Adrenal gland (tissue), 9 donors: ENCODE measurements at regions not wholly inside any gene's neighbourhood (a gene's known extent, or its start where the extent isn't known, plus 50 kb on each side); places are given as distances from the start of the nearest gene placed in this dataset.

Source experiments
- DNase-seq, 7 donors: peaks; one replicate each; pipeline ENCODE4 v3.0.0-alpha.2; 2019 to 2020
- H3K27ac ChIP-seq, 5 donors: fragments of 200-600 bp; sonication (generic) in 4 of 5; 1 replicate in 3 of 5; 2 replicates in 2 of 5; pipeline versions ENCODE4 v1.5.1 to v1.8.0; 2016 to 2020; ENCODE audit warnings: mild to moderate bottlenecking in 1 of 5
- H3K27me3 ChIP-seq: fragments of 200-600 bp; 2 replicates; pipeline ENCODE4 v1.8.0; 2021
- H3K36me3 ChIP-seq, 2 donors: fragments of 200-600 bp; replicated peaks in 1 of 2; 1 replicate in 1 of 2; 2 replicates in 1 of 2; pipeline versions ENCODE4 v1.5.1 to v1.8.0; 2018 to 2022
- H3K4me1 ChIP-seq, 2 donors: fragments of 200-600 bp; replicated peaks in 1 of 2; 1 replicate in 1 of 2; 2 replicates in 1 of 2; pipeline versions ENCODE4 v1.5.1 to v1.8.0; 2018 to 2021
- H3K4me3 ChIP-seq, 4 donors: fragments of 200-600 bp; sonication (generic) in 3 of 4; one replicate each; pipeline ENCODE4 v1.5.1; 2016 to 2018
- H3K9me3 ChIP-seq, 3 donors: fragments of 200-600 bp; sonication (generic) in 1 of 3; replicated peaks in 1 of 3; 1 replicate in 2 of 3; 2 replicates in 1 of 3; pipeline versions ENCODE4 v1.5.1 to v1.8.0; 2016 to 2021
- POLR2A ChIP-seq, 2 donors: fragments of 450-650 bp; IDR thresholded peaks; one replicate each; pipeline ENCODE4 v1.6.1; 2017; ENCODE audit warnings: antibody characterized with exemption in 2 of 2, mild to moderate bottlenecking in 2 of 2, moderate library complexity in 1 of 2
- WGBS, 4 donors: extraction: QIAGEN DNeasy Blood & Tissue Kit in 2 of 4; methylation state at CpG; one replicate each; pipeline versions ENCODE4 v1.1.5 to v1.1.7; 2013 to 2017; 5-methylcytosine and 5-hydroxymethylcytosine counted together
- intact Hi-C, 2 donors: fragments of 100-400 bp; cut with DNase I; formaldehyde crosslinking; loops; one replicate each; pipeline versions ENCODE4 v1.14.1 to v1.15.0; 2022 to 2023
- TF ChIP-seq, protein P1 (sequence below), 6 experiments: fragments of 450-650 bp in 4 of 6; fragments of 200-600 bp in 2 of 6; sonication (generic) in 1 of 6; IDR thresholded peaks; 1 replicate in 5 of 6; 2 replicates in 1 of 6; pipeline versions ENCODE4 v1.5.1 to v1.8.0; 2016 to 2021; ENCODE audit warnings: antibody characterized with exemption in 6 of 6, mild to moderate bottlenecking in 2 of 6, moderate library complexity in 1 of 6
- donor health status: healthy with polysubstance abuse.
- donor health status: Bipolar disorder and iron deficiency.
- donor health status: DM: yes; HTN: yes; CAD: no.
- donor health status: DM: no; HTN: no; CAD: no.
- donor health status: DM: no; HTN: no; CAD: no.

DNA sequence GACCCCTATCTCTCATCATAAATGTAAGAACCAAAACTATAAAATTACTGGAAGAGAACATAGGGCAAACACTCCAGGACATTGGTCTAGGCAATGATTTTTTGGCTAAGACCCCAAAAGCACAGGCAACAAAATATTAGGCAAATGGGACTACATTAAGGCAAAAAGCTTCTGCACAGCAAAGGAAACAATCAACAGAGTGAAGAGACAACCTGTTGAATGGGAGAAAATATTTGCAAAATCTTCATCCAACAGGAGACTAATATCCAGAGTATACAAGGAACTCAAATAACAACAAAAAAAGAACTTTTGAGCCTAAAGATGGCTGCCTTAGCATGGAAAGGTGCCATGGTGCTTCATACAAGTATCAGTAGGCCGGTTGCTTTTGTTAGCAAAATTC lies 111.1 kb upstream of the FMR1 start:
- no peak for DNase-seq
- H3K27ac ChIP-seq = no peak overlapping the region
- no peaks in the 10 kb centered on the region for H3K4me1 ChIP-seq
- H3K4me3 ChIP-seq = no peak overlapping the region
- no peaks in the 10 kb centered on the region for H3K36me3 ChIP-seq
- no peaks in the 10 kb centered on the region for H3K9me3 ChIP-seq
- H3K27me3 ChIP-seq = no peaks in the 10 kb centered on the region
- 71 to 100% (median 93%) methylated on average over 1 of the region's 1 CpG for WGBS, 4 donors
- intact Hi-C loops = no loop called here
- TF ChIP-seq POLR2A (IDR thresholded peaks at IDR 0.05) = no peak
- TF ChIP-seq, protein P1, sequence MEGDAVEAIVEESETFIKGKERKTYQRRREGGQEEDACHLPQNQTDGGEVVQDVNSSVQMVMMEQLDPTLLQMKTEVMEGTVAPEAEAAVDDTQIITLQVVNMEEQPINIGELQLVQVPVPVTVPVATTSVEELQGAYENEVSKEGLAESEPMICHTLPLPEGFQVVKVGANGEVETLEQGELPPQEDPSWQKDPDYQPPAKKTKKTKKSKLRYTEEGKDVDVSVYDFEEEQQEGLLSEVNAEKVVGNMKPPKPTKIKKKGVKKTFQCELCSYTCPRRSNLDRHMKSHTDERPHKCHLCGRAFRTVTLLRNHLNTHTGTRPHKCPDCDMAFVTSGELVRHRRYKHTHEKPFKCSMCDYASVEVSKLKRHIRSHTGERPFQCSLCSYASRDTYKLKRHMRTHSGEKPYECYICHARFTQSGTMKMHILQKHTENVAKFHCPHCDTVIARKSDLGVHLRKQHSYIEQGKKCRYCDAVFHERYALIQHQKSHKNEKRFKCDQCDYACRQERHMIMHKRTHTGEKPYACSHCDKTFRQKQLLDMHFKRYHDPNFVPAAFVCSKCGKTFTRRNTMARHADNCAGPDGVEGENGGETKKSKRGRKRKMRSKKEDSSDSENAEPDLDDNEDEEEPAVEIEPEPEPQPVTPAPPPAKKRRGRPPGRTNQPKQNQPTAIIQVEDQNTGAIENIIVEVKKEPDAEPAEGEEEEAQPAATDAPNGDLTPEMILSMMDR (IDR thresholded peaks at IDR 0.05) = no peak

- Histone ChIP-seq H3K4me3 (no peak overlapping the region), H3K36me3 (no peaks in the 10 kb centered on the region), H3K27me3 (no peaks in the 10 kb centered on the region), H3K27ac (no peak overlapping the region), H3K9me3 (no peaks in the 10 kb centered on the region), H3K4me1 (no peaks in the 10 kb centered on the region)
- WGBS, 4 donors = 0 to 16% (median 7%) methylated on average over 2 of the region's 2 CpGs
- no peak for TF ChIP-seq POLR2A (IDR thresholded peaks at IDR 0.05)
- TF ChIP-seq, protein P1 (IDR thresholded peaks at IDR 0.05) = peak; percentile 14 to 57 (median 44)
- peak in 5 of 7 donors; percentile 15 to 21 (median 17) for DNase-seq
- intact Hi-C loops = no loop called here
These were observed 107.8 kb upstream of the FMR1 start for GRCh38 chrX:147803948-147804347.

DNA sequence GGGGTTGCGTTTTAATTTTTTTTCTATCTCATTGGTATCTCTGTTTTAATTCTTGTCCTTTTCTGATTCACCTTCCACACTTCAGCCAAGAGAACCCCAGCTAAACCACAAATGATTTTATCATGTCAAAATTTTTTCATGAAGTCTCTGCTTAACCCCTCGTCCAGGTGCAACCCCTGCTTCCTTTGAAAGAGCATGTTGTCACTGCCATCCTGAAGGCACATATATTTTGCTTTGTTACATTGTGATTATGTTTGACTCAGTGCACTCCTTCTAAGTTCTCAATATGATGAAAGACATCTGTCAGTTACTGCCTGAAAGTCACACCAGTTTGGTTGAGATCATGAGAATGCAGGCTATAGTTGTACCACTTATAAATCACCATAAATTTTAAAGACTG lies 99.9 kb upstream of the FMR1 start:
- intact Hi-C loops = no loop called here

DNA sequence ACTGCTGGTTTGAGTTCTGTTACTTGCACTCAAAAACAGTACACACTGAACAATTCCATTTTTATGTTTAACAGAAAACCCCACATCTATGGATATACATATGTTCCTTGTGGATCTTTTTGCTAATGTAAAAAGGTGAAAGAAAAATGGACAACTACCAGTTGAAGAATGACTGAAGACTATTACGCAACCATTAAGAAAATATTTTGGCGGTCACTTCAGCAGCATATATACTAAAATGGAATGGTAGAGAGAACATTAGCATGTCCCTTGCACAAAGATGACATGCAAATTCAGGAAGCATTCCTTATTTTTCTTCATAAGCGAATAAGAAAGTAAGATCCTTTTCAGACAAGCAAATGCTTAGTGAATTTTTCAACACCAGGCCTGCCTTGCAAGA lies 84.6 kb upstream of the FMR1 start:
- no peak for DNase-seq
- H3K9me3 ChIP-seq = no peaks in the 10 kb centered on the region
- TF ChIP-seq, protein P1 (IDR thresholded peaks at IDR 0.05) = no peak
- TF ChIP-seq POLR2A (IDR thresholded peaks at IDR 0.05) = no peak
- H3K4me1 ChIP-seq = no peaks in the 10 kb centered on the region
- no peaks in the 10 kb centered on the region for H3K36me3 ChIP-seq
- no peaks in the 10 kb centered on the region for H3K27me3 ChIP-seq
- intact Hi-C loops = no loop called here
- 84 to 91% (median 86%) methylated on average over 3 of the region's 3 CpGs for WGBS, 4 donors
- H3K27ac ChIP-seq = no peak overlapping the region
- no peak overlapping the region for H3K4me3 ChIP-seq

More for the DNA sequence above, 99.9 kb upstream of the FMR1 start:
- H3K36me3 ChIP-seq = no peaks in the 10 kb centered on the region
- WGBS, 4 donors = 55 to 86% (median 72%) methylated on average over 2 of the region's 2 CpGs
- H3K27ac ChIP-seq = no peak overlapping the region
- H3K9me3 ChIP-seq = no peaks in the 10 kb centered on the region
- TF ChIP-seq POLR2A (IDR thresholded peaks at IDR 0.05) = no peak
- TF ChIP-seq, protein P1 (IDR thresholded peaks at IDR 0.05) = no peak
- peaks cover 4% of the 10 kb centered on the region for H3K27me3 ChIP-seq
- H3K4me3 ChIP-seq = no peak overlapping the region
- no peak for DNase-seq
- no peaks in the 10 kb centered on the region for H3K4me1 ChIP-seq
